Esophagus muscularis mucosa (tissue), 4 donors: ENCODE measurements at regions not wholly inside any gene's neighbourhood (a gene's known extent, or its start where the extent isn't known, plus 50 kb on each side); places are given as distances from the start of the nearest gene placed in this dataset.

ENCODE experiments used
- DNase-seq: peaks from one replicate; pipeline ENCODE4 v3.0.0-alpha.2; 2017; ENCODE audit errors: extremely low spot score
- H3K27ac ChIP-seq, 4 donors: fragments of 200-600 bp; sonication (generic); replicated peaks in 1 of 4; 1 replicate in 3 of 4; 2 replicates in 1 of 4; pipeline ENCODE4 v1.5.1; 2016 to 2019; ENCODE audit warnings: mild to moderate bottlenecking in 1 of 4
- H3K27me3 ChIP-seq, 4 donors: fragments of 200-600 bp; sonication (generic); one replicate each; pipeline versions ENCODE4 v1.5.1 to v1.6.0; 2016 to 2019
- H3K36me3 ChIP-seq, 4 donors: fragments of 200-600 bp; sonication (generic); one replicate each; pipeline ENCODE4 v1.5.1; 2016 to 2019
- H3K4me1 ChIP-seq, 4 donors: fragments of 200-600 bp; sonication (generic); one replicate each; pipeline ENCODE4 v1.5.1; 2016 to 2019
- H3K4me3 ChIP-seq, 4 donors: fragments of 200-600 bp; sonication (generic); 1 replicate in 2 of 4; 2 replicates in 2 of 4; pipeline ENCODE4 v1.5.1; 2016 to 2019; ENCODE audit warnings: mild to moderate bottlenecking in 4 of 4, moderate library complexity in 1 of 4
- H3K9me3 ChIP-seq, 4 donors: fragments of 200-600 bp; sonication (generic); 1 replicate in 3 of 4; 2 replicates in 1 of 4; pipeline ENCODE4 v1.5.1; 2016 to 2019
- EP300 ChIP-seq: sonication (generic); formaldehyde crosslinking; IDR thresholded peaks from one replicate; pipeline ENCODE4 v1.6.1; 2017; ENCODE audit warnings: antibody characterized with exemption
- POLR2A ChIP-seq: fragments of 450-650 bp; IDR thresholded peaks from one replicate; pipeline ENCODE4 v1.6.1; 2017; ENCODE audit warnings: antibody characterized with exemption, moderate library complexity, mild to moderate bottlenecking, low read depth
- POLR2AphosphoS5 ChIP-seq, 2 donors: sonication (generic); formaldehyde crosslinking; IDR thresholded peaks; one replicate each; pipeline ENCODE4 v1.6.1; 2017; ENCODE audit warnings: antibody characterized with exemption in 2 of 2
- WGBS: methylation state at CpG from one replicate; pipeline ENCODE4 v1.1.5; 2018; 5-methylcytosine and 5-hydroxymethylcytosine counted together
- intact Hi-C: fragments of 100-400 bp; cut with DNase I; formaldehyde crosslinking; loops from one replicate; pipeline ENCODE4 v1.15.1; 2023
- TF ChIP-seq, protein P1 (sequence below), 3 experiments: fragments of 200-600 bp in 2 of 3; fragments of 450-650 bp in 1 of 3; sonication (generic) in 2 of 3; IDR thresholded peaks; one replicate each; pipeline ENCODE4 v1.5.1; 2017 to 2019; ENCODE audit warnings: antibody characterized with exemption in 3 of 3, mild to moderate bottlenecking in 2 of 3, moderate library complexity in 1 of 3

DNA sequence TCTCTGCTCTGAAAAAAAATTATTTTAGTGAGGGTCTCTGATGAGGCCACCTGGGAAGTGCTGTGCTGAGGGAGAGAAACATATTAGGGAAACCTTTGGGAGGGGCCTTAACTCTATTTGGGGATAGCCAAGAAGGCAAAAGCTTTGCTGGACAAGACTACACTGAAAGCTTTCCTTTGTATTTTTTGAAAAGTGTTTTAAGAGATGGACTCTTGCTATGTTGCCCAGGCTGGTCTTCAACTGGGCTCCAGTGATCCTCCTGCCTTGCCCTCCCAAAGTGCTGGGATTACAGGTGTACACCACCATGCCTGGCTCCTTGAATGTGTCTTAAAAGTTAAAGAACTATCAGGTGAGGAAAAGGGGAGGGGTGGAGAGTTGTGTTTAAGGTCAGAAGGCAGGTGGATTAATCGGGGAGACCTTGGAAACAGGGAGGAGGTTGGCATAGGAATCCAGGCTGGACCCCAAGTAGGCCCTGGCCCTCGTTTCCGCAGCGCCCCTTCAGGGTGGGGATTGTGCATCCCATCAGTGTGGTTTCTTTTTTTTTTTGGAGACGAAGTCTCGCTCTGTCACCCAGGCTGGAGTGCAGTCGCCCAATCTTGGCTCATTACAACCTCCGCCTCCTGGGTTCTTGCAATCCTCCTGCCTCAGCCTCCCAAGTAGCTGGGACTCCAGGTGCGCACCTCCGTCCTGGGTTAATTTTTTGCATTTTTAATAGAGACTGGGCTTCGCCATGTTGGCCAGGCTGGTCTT lies 92.1 kb downstream of the MYCN start:
- no peak overlapping the region for H3K4me3 ChIP-seq
- DNase-seq, result no peak
- no peaks in the 10 kb centered on the region for H3K4me1 ChIP-seq
- no peaks in the 10 kb centered on the region for H3K9me3 ChIP-seq
- intact Hi-C loops, result no loop called here
- no peak for TF ChIP-seq POLR2AphosphoS5 (IDR thresholded peaks at IDR 0.05)
- no peak for TF ChIP-seq POLR2A
- TF ChIP-seq, protein P1, sequence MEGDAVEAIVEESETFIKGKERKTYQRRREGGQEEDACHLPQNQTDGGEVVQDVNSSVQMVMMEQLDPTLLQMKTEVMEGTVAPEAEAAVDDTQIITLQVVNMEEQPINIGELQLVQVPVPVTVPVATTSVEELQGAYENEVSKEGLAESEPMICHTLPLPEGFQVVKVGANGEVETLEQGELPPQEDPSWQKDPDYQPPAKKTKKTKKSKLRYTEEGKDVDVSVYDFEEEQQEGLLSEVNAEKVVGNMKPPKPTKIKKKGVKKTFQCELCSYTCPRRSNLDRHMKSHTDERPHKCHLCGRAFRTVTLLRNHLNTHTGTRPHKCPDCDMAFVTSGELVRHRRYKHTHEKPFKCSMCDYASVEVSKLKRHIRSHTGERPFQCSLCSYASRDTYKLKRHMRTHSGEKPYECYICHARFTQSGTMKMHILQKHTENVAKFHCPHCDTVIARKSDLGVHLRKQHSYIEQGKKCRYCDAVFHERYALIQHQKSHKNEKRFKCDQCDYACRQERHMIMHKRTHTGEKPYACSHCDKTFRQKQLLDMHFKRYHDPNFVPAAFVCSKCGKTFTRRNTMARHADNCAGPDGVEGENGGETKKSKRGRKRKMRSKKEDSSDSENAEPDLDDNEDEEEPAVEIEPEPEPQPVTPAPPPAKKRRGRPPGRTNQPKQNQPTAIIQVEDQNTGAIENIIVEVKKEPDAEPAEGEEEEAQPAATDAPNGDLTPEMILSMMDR (IDR thresholded peaks at IDR 0.05), result no peak
- no peak for TF ChIP-seq EP300
- 96% methylated on average over 11 of the region's 11 CpGs for WGBS
- H3K36me3 ChIP-seq, result no peaks in the 10 kb centered on the region
- no peak overlapping the region for H3K27ac ChIP-seq
- peaks cover 0 to 12% (median 0%) of the 10 kb centered on the region in 4 donors for H3K27me3 ChIP-seq

DNA sequence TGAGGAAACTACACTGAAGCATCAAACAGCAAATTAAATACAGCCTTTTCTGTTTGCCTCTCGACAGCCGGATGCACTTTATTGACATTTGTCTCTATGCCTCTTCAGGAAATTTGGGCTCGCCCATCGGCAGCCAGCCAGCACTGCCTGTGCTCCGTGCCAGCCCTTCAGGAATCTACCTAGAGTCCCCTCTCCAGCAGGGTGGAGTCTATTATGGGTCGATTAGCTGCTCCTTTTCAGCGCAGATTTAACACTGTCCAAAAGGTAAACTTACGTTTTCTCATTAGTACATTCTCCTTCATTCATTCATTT lies 91.5 kb downstream of the MYCN start:
- no peak for TF ChIP-seq POLR2A
- TF ChIP-seq, protein P1 (IDR thresholded peaks at IDR 0.05), result no peak
- TF ChIP-seq EP300, result no peak
- no peak for TF ChIP-seq POLR2AphosphoS5 (IDR thresholded peaks at IDR 0.05)
- intact Hi-C loops, result no loop called here
- Histone ChIP-seq H3K4me1 (no peaks in the 10 kb centered on the region), H3K9me3 (no peaks in the 10 kb centered on the region), H3K36me3 (no peaks in the 10 kb centered on the region), H3K4me3 (no peak overlapping the region), H3K27me3 (peaks cover 0 to 12% (median 0%) of the 10 kb centered on the region in 4 donors), H3K27ac (no peak overlapping the region)
- DNase-seq, result no peak
- WGBS, result 51% methylated on average over 8 of the region's 8 CpGs

DNA sequence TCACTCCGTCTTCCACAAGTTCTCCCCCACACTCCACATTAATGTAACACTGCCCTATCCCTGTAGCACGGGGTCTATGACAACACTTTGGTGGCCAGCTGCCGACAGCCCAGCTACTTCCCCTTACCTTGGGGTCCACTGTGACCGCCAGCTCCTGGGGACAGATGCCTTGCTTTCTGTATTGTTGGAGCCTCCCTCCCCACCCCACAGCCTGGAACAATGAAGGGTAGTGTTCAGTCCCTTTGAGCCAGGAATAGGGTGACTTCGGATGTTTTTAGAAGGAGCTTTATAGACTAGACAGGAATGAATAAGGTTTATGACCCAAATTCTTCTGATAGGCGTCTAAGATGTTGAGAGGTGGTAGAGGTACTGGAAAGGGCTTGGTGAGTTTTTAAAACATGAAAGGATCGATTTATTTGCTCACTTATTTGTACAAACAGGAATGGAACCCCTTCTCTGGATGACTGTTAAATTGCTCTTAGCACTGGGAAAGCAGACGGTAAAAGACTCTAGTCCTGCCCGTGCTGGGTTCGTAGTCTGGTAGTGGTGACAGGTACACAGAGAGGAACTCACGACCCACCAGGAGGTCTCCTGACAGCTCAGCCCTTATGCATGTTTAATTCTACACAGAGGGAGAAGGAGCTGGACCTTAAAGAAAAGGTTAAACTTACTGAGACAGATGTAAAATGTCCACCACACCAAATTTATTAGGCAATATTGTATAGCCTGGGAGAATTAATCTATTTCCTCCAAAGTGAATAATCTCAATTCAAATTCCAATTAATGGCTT lies 90.9 kb downstream of the MYCN start:
- intact Hi-C loops, result no loop called here
- no peaks in the 10 kb centered on the region for H3K36me3 ChIP-seq
- H3K27ac ChIP-seq, result no peak overlapping the region
- TF ChIP-seq POLR2A, result no peak
- TF ChIP-seq POLR2AphosphoS5 (IDR thresholded peaks at IDR 0.05), result no peak
- TF ChIP-seq, protein P1 (IDR thresholded peaks at IDR 0.05), result no peak
- no peak for TF ChIP-seq EP300
- H3K27me3 ChIP-seq, result peaks cover 0 to 12% (median 0%) of the 10 kb centered on the region in 4 donors
- no peak for DNase-seq
- H3K4me3 ChIP-seq, result no peak overlapping the region
- 76% methylated on average over 11 of the region's 11 CpGs for WGBS
- H3K9me3 ChIP-seq, result no peaks in the 10 kb centered on the region
- H3K4me1 ChIP-seq, result no peaks in the 10 kb centered on the region

DNA sequence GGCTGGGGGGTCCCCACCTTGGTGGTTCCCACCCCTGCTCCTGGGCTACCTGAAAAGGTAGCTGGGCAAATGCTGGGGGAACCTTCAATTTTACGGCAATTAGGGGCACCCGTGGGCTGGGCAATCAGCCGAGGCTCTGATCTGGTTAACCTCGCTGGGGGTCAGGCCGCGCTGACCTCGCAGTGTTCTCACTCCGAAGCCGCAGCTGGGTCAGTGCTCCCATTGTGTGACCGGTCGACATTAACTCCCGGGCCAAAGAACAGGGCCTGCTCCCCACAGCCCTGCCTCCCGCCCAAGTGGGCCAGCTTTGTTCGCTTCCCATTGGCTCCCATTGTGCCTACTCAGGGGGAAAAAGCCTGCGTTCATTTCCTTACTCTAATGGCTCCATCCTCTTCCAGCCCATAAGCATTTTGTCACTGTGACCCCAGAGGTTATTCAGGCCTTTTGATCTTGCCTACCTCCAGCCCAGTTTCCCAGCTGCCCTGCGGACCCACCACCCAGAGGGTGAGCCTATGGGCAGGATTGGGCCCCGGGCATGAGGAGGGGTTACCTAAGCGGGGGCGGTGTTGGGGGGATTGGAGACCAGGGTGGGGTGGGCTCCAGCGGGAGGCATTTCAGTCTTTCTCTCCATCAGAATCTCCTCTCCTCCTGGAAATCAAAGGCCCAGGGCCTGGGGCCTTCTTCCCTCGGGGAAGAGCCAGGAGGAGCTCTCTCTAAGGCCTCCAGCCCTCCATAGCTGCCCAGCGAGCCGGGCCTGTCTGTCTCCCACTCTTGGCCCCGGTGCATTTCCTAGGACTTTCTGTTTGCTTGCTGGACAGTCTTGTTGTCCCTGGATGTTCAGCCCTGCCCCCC lies 90.1 kb downstream of the MYCN start:
- Histone ChIP-seq H3K27me3 (peaks cover 0 to 12% (median 0%) of the 10 kb centered on the region in 4 donors), H3K27ac (no peak overlapping the region), H3K4me1 (no peaks in the 10 kb centered on the region), H3K36me3 (no peaks in the 10 kb centered on the region), H3K9me3 (no peaks in the 10 kb centered on the region), H3K4me3 (no peak overlapping the region)
- no peak for DNase-seq
- 94% methylated on average over 18 of the region's 24 CpGs for WGBS
- TF ChIP-seq, protein P1 (IDR thresholded peaks at IDR 0.05), result no peak
- TF ChIP-seq POLR2AphosphoS5 (IDR thresholded peaks at IDR 0.05) (no peak), POLR2A (no peak), EP300 (no peak)
- intact Hi-C loops, result no loop called here
